ENCODE measurements at regions not wholly inside any gene's neighbourhood (a gene's known extent, or its start where the extent isn't known, plus 50 kb on each side); places are given as distances from the start of the nearest gene placed in this dataset.

DNA sequence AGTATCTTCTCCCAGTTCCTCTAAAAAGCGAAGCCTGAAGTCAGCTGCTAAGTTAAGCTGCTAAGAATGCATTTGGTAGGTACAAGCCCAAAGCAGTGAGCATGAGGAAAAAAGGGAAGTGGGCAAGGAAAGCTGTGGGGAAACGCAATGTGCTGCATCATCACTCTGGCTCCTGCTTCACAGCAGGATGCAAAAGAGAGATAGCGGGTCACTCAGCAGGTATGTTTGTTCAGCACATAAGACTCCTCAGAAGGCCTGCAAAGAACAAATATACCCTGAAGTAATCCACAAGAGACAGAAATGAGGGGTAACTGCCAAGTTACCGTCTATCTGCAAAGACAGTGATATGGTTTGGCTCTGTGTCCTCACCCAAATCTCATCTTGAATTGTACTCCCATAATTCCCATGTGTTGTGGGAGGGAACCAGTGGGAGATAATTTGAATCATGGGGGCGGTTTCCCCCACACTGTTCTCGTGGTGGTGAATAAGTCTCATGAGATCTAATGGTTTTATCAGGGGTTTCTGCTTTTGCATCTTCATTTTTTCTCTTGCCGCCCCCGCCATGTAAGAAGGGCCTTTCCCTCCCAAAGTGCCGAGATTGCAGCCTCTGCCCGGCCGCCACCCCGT lies 127.4 kb upstream of the EGLN3 start:
- DNase-seq (ENCODE audit: low read depth): no peak

DNA sequence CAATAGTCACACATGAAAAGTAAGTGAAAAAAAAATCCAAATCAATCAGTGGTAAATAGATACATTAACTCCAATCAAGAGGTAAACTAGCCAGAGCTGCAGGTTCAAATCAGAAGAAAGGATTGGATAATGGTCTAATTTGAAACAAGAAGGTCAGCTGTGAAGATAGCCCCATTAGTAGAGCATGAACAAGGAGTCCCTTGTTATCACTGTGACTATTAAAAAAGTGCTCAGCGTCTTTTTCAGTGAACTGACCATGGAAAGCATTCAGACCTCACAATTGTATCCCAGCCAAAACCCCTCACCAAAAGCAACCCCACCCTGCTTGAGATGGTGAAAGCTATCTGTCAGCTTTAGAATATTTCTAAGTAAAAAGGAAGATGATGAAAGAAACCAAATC lies 125.0 kb upstream of the EGLN3 start:
- no peak overlapping the region for H3K4me3 ChIP-seq (ENCODE audit: low read depth, low read length)
- no peak for DNase-seq (ENCODE audit: low read depth)
- TF ChIP-seq, protein P1, sequence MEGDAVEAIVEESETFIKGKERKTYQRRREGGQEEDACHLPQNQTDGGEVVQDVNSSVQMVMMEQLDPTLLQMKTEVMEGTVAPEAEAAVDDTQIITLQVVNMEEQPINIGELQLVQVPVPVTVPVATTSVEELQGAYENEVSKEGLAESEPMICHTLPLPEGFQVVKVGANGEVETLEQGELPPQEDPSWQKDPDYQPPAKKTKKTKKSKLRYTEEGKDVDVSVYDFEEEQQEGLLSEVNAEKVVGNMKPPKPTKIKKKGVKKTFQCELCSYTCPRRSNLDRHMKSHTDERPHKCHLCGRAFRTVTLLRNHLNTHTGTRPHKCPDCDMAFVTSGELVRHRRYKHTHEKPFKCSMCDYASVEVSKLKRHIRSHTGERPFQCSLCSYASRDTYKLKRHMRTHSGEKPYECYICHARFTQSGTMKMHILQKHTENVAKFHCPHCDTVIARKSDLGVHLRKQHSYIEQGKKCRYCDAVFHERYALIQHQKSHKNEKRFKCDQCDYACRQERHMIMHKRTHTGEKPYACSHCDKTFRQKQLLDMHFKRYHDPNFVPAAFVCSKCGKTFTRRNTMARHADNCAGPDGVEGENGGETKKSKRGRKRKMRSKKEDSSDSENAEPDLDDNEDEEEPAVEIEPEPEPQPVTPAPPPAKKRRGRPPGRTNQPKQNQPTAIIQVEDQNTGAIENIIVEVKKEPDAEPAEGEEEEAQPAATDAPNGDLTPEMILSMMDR (IDR thresholded peaks at IDR 0.05; ENCODE audit: low read depth, low read length, missing control alignments): no peak

More for the DNA sequence above, 127.4 kb upstream of the EGLN3 start:
- no peak overlapping the region for H3K4me3 ChIP-seq (ENCODE audit: low read depth, low read length)
- TF ChIP-seq, protein P1 (IDR thresholded peaks at IDR 0.05; ENCODE audit: low read depth, low read length, missing control alignments): no peak

DNA sequence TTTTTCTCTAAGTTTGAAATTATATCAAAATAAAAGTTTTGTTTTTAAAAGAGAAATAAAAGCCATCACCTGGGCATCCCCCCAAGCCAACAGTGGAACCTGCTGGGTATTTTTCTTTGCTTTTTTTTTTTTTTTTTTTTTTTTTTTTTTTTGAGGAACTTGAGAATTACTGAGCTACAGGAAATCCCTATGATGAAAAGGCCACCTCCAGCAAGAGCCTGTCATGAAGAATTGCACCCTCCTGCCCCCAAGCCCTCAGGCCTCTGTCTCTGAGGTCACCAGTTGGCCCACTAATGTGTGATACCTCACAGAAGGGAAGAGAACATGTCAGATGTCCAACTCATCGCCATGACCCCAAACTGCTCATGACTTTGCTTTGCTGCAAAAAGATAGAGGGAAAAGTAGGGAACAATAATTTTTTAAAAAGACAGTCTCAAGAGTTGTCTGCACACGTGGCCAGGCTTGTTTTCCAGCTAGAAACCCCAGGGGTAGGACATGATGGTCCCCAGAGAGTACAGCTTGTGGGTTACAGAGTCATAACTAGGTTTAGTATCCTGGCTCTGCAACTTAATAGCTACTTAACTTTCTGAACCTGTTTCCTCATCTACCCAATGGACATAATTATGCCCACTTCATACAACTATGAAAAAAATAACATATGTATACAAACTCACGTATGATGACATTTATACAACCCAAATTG lies 124.3 kb upstream of the EGLN3 start:
- no peak for DNase-seq (ENCODE audit: low read depth)
- no peak overlapping the region for H3K4me3 ChIP-seq (ENCODE audit: low read depth, low read length)
- TF ChIP-seq, protein P1 (IDR thresholded peaks at IDR 0.05; ENCODE audit: low read depth, low read length, missing control alignments): no peak

DNA sequence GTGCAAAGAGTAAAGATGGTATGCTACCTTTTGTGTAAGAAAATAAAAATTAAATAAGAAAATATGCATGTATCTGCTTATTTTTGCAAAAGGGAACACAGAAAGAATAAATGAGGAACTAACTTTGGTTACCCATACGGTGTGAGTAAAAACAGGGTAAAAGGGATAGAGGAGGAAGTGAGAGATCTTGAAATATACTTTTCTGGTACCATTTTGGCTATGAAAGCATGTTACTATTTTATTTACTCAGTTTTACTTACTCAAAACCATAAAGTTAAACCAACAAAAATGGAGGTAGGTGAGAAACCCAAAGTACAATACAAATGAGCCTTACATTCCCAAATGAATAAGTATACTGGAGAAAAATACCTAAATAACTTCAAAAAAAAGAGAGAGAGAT lies 122.0 kb upstream of the EGLN3 start:
- TF ChIP-seq, protein P1 (IDR thresholded peaks at IDR 0.05; ENCODE audit: low read depth, low read length, missing control alignments): no peak
- H3K4me3 ChIP-seq (ENCODE audit: low read depth, low read length): no peak overlapping the region
- peak; percentile 41 for DNase-seq (ENCODE audit: low read depth)

DNA sequence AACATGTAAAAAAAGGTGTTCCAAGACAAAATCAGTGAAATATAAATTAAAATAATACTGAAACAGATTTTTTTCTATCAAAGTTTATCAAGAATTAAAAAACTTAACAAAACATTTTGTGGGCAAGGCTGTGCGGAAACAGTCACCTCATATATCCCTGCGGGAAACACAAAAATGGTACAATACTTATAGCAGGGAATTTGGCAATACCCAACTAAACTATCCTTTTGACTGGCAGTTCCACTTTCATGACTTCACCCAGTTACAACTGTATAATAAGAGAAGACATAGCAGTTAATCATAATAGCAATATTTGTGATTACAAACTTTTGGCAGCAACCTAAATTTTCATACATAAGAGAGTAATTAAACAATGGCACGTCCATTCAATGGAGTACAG lies 121.5 kb upstream of the EGLN3 start:
- DNase-seq (ENCODE audit: low read depth): no peak
- no peak overlapping the region for H3K4me3 ChIP-seq (ENCODE audit: low read depth, low read length)
- TF ChIP-seq, protein P1 (IDR thresholded peaks at IDR 0.05; ENCODE audit: low read depth, low read length, missing control alignments): no peak

DNA sequence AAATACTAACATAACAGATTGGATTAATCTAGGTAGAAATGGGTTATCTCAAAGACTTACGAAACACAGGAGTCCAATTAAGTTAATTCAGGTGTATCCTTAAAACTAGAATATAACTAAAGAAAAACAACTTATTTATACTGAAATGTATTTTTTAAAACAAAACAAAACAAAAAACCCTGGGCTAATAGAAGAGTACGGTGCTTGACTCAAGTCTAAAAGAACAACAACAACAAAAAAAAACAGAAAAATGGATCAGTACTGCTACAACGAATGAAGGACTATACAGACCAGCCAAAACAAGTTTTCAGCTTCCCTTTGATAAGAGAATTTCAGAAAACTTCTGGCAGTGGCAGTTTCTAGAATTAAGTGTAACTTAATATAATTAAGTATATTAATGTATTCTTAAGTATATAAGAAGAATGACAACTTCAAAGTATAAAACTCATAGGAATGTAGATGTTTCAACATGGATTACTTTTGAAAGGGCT lies 120.1 kb upstream of the EGLN3 start:
- DNase-seq (ENCODE audit: low read depth): no peak
- TF ChIP-seq, protein P1 (IDR thresholded peaks at IDR 0.05; ENCODE audit: low read depth, low read length, missing control alignments): no peak
- no peak overlapping the region for H3K4me3 ChIP-seq (ENCODE audit: low read depth, low read length)

Measured in GM12864 (cell line).